ENCODE measurements at regions not wholly inside any gene's neighbourhood (a gene's known extent, or its start where the extent isn't known, plus 50 kb on each side); places are given as distances from the start of the nearest gene placed in this dataset.

DNA sequence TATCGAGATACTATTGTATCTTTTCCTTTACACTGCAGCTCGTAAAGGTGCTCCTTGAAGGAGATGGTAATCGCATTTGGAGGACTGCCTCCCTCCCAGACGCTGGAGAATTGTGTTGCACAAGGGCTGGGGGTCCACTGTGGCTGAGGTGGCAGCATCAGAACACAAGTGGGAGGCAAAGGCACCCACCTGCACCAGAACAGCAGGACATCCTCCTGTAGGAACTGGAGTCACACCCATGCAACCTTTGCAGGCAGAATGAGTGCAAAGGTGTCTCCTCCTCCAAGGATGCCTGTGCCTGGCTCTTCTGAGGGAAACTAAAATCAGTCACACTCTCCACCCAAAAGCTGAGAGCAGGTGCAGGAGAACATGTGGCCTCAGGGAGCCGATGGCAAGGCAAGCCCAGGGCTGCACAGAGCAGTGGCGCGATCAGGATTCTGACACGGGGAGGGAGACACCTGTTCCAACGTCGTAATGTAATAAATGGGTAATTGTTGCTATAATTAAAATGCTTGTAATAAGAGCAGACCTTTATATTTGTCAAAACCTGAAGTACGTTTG, 1501.4 kb downstream of the TBC1D22A start:
- DNase-seq (ENCODE audit: low read depth) = no peak

DNA sequence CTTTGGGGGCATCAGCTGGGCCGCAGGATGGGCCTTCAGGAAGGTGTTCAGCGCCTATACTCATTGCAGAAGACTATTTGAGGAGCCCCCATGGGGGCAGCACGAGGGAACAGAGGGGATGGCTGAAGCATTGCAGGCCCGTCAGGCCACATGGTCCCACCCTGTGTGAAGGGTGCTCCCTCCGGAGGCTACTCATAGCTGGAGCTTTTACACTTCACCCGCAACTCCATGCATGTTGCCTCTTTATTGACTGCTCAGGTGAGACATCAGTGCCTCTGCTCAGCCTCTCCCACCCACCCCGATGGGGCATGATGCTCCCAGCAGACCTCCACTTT, 1500.9 kb downstream of the TBC1D22A start:
- DNase-seq (ENCODE audit: low read depth) = no peak

DNA sequence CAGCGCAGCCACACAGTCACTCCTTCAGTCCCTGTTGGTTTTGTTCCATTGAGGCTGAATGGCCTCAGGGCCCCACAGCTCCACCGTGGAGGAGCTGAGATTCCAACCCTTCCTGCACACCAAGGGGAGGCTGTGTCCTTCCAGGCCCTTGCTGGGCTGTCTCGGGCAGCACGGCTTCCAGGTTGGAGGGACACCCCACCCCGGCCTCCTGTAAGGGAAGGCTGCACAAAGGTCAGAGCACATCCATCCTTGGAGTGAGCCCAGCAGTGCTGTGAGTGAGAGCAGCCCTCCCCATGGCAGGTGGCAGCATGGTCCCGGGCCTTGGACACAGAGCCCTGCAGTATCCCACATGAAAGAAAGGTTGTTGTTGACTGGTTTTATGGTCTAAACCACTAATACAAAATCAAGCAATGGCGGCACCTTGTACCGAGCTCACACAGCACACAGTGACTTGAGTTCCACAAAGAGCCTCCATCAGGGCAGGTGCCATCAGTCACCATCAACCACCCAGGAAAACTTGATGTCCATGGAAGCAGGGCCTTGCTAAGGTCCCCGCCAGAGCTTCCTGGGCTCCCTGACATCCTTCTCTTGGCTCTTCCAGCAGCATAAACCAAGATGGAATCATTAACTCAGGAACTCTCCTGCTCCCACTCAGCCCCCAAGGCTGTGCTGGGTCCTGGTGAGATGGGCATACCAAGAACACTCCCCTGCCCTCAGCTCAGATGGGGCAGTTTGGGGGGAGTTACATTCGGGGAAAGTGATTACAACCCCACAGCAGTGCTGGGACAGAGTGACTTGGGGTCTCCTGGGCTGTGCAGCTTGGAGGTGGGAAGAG, 1500.4 kb downstream of the TBC1D22A start:
- no peak for DNase-seq (ENCODE audit: low read depth)

DNA sequence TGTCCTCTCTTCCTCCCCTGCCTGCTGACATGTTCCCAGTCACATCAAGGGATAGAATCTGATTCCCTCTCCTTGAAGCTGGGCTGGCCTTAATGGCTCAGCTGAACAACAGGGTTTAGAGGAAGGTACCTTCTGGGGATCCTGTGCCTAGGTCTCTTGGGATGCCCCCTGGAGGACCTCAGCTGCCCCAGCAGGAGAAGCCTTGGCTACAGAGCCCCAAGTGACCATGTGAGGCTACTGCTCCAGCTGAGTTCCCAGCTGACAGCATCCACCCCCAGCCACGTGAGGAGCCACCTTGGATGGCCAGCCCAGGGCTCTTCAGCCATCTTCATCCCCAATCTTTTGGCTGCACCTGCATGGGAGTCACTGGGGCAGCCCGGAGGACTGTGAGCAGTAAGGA, 1499.3 kb downstream of the TBC1D22A start:
- no peak for DNase-seq (ENCODE audit: low read depth)

DNA sequence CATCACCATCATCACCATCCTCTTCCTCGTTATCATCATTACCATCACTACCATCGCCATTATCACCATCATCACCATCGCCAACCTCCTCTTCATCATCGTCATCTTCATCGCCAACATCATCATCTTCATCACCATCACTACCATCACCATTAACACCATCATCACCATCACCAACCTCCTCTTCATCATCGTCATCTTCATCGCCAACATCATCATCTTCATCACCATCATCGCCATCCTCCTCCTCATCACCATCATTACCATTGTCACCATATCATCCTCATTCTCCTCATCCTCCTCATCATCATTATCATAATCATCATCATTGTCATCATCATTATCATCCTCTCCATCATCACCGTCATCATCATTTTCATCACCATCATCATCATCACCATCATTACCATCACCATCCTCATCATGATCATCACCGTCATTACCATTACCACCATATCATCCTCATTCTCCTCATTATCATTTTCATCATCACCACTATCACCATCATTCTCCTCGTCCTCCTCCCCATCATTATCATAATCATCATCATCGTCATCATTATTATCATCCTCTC, 1498.7 kb downstream of the TBC1D22A start:
- DNase-seq (ENCODE audit: low read depth) = no peak

DNA sequence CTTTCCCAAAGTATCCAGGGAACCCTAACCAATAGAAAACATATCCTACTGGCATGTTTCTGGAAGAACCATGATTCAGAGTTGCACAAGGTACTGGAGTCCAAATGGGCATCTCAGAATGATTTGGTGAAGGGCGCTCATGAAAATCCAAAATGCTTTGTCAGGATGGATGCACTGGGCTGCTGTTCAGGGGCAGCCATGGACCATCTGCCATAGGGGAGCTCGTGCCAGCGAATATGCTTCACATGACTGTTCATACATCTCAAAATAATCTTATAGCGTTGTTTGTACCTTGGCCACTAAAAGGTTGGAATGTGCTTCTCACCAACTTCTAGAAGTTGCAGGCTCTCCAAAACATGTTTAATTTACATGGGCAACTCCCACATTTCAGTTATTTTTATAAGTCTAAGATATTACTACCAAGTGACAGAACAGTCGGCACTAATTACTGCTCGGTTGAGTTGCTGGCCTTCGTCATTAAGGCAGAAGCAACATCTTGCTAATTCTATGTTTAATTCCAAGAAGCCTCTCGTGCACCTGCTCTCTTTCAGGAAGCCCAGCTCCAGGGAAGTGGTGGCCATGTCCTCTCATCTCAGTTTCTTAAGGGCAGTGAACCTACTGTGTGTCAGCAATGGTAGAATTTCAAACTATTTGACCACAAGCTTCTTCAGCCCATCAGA, 1497.7 kb downstream of the TBC1D22A start:
- no peak for DNase-seq (ENCODE audit: low read depth)

DNA sequence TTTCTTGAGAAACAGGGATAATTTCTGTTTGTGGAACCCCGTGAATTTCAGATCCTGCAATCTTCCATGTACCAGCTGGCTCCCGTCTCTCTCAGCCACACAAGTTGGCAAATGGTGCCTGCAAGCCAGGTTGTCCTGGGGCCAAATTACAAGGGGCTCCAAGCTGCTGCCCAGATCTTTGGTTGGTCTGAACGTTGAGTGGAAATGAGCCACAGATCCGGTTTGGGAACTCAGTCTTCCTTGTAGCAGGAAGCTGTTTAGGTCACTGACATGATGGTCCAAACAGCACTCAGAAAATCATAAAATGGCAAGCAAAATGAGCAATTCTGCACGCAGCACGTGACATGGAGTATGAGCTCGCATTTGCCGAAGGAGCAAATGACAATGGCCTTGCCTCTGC, 1496.4 kb downstream of the TBC1D22A start:
- no peak for DNase-seq (ENCODE audit: low read depth)

DNA sequence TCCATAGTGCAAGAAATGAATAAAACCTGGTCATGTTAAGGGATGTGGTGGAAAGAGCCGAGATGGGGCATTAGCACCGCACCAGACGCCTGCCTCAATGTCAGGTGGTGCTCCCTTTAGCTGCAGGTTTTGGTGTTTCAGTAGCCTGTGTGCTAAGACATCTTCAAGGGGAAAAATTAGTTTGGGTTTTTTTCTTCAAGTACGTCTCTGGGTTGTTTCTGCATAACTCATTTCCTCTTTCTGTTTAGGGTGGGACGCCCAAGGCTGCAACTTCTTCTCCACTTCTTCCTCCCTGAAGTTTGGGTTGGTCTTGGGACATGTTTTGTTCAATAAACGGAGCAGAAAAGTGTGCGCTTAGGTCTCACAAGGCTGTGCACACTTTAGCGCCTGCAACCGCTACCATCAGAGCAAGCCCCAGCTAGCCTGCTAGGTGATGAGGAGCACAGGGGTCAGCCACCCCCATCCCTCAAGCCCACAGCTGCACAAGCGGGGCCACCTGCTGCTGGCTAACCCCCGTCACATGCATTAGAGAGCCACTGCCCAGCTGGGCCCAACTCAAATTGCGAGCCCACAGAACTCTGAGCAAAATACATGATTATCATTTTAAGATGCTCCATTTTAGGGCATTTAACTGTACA, 1495.7 kb downstream of the TBC1D22A start:
- no peak for DNase-seq (ENCODE audit: low read depth)

DNA sequence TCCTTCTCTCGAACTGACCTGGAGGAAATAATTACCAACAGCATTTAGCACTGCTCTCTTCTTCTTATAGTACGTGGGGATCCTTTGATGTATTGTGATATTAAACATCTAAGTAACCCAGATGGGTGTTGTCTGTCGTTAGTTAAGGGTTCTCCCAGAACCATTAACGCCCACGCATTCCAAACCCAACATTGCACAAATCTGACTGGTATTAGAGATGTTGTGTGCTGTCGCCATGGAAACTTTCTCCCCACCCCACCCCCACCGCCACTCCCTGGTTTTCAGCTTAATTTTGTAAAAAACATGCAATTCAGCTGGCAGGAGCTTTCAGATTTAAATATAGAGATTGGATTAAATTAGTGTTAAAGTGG, 1495.2 kb downstream of the TBC1D22A start:
- no peak for DNase-seq (ENCODE audit: low read depth)

DNA sequence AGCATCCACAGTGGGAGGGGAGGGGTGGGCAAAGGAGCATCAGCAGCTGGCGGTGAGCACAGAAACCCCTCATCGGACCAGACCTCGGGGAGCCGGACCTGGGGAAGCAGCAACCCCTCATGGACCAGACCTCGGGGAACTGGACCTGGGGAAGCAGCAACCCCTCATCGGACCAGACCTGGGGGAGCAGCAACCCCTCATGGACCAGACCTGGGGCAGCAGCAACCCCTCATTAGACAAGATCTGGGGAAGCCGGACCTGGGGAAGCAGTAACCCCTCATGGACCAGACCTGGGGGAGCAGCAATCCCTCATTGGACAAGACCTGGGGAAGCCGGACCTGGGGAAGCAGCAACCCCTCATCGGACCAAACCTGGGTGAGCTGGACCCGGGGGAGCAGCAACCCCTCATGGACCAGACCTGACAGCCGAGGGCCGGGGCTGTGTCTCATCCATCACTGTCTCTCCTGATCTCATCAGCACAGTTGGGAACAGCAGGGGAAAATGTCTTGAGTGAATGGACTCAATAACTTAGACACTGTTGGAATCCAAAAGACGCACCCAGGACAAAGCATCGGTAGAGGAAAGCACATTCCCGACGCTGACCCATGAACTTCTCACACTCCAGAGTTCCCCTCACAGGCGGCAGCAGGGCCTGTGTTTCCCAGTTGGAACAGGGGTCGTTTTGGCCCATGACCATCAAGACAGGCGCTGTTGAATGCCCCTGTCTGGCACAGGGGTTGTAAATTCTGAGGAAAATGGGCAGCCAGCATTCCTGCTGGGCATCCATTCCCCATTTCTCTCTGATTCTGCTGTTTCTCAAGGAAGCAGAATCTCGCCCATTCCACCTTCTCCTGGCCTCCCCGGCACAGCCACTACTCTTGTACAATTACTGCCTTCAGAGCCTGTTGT, 1494.6 kb downstream of the TBC1D22A start:
- DNase-seq (ENCODE audit: low read depth) = no peak

DNA sequence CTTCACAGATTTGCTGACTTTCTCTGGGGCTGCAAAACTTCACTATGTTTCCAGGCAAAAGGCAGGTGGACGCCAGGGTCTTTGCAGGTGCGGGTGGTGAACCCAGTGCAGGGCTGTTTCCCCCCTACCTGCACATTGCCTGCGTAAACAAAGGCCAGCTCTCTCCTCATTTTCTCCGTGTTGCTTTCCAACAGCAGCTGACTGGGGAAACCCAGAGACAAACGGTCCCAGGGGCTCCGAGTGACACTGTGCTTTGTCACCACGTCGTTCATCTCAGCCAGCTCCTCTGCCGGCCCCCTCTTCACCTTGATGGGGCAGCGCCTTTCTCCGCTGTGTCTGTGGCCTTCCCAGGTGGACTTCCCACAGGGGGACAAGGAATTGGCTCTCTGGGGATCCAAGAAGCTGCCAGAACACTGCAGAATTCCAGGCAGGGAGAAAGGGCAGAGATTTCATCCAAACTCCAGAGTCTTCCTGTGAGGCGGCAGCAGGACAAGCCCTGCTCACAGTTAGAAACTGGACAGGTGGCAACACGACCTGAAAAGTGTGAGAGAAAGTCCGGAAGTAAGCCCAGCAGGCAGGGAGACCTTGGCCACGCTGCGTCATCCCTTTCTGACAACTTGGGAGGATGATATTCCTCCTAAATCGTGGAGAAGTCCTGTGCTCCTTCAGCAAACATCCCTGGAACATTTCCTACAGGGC, 1493.7 kb downstream of the TBC1D22A start:
- no peak for DNase-seq (ENCODE audit: low read depth)

DNA sequence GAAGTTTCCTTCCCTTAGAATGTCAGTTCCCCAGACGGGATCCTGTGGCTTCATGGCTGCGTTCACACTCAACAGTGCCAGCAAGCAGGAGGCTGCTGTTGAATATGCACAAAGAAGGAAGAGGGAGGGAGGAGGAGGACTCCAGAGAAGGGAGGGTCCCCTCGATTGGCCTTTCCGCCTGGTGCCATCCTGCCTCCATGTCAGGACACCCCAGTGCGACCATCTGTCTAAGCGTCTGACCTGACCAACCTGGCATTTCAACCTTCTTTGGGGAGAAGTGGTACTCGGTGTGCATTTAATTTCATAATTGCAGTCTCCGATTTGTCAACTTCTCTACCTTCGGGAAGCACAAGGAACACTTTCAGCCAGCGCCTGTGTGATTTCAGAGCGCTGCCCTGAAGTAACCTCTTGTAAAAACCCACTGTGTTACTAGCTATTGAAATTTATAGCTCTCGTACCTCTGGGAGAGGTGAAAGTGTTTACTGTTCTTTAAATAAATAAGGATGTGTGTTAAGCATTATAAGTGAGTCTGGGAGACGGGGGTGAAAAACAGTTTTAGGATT, 1491.9 kb downstream of the TBC1D22A start:
- no peak for DNase-seq (ENCODE audit: low read depth)

DNA sequence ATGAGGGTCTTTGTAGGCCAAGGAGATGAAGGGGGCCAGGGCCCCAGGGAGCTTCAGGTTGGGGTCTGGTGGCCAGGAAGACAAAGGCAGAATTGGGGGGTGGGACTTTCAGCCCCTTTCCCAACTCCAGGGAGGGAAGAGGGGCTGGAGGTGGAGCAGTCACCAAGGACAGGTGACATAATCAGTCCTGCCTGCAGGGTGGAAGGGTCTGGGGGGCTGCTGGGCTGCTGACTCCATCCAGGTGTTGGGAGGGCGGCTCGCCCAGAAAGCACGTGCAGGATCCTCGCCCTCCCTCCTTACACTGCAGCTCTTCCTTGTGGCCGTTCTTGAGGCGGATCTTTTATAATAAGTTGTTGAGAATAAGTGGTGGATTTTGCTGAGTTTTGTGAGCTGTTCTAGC, 1491.1 kb downstream of the TBC1D22A start:
- DNase-seq (ENCODE audit: low read depth) = no peak

DNA sequence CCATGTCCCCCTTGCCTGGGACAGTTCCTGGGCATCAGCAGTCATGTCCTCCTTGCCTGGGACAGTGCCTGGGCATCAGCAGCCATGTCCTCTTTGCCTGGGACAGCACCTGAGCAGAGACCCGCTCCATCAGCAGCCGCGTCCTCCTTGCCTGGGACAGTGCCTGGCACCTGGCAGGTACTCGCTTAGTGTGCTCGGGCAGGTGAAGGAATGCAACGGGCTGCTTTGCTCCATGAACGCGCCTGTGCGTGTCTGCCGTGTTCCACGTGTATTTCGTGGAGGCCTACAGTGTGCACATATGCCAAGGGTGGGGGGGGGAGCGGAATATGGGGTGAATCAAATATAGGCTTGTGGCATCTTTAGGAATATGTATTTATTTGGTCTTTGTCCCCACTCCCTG, 1490.7 kb downstream of the TBC1D22A start:
- DNase-seq (ENCODE audit: low read depth) = no peak

DNA sequence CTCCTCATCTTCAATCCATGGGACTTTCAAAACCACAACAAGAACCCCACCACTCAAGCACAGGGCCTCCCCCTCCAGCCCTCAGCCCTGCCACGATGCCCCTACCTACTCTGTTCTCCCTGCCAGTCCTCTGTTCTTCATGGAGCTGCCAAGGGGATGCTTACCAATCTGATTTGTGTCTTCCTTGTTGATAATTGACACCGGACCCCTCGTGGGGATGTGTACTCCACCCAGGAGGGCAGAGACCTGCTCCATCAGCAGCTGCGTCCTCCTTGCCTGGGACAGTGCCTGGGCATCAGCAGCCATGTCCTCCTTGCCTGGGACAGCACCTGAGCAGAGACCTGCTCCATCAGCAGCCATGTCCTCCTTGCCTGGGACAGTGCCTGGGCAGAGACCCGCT, 1489.2 kb downstream of the TBC1D22A start:
- no peak for DNase-seq (ENCODE audit: low read depth)

DNA sequence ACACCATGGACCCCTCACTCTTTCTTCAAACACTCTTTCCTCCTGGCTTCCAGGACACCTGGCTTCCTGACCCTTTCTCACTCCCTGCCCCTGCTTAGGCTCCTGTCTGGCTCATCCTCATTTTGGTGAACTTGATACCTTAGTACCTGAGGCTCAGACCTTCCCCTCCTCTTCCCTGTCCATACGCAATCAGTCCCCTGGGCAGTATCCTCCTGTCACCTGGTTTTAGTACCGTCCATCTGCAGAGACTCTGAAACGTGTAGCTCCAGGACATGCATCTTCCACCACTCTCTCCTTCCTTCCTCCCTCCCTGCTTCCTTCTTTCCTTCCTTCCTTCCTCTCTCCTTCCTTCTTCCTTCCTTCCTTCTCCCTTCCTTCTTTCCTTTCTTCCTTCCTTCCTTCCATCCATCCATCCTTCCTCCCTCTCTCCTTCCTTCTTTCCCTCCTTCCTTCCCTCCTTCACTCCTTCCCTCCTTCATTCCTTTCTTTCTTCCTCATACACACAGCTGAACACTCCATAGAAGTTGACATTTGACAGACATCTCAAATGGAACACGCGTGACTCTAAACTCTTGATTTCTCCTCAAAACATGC, 1488.6 kb downstream of the TBC1D22A start:
- DNase-seq (ENCODE audit: low read depth) = no peak

DNA sequence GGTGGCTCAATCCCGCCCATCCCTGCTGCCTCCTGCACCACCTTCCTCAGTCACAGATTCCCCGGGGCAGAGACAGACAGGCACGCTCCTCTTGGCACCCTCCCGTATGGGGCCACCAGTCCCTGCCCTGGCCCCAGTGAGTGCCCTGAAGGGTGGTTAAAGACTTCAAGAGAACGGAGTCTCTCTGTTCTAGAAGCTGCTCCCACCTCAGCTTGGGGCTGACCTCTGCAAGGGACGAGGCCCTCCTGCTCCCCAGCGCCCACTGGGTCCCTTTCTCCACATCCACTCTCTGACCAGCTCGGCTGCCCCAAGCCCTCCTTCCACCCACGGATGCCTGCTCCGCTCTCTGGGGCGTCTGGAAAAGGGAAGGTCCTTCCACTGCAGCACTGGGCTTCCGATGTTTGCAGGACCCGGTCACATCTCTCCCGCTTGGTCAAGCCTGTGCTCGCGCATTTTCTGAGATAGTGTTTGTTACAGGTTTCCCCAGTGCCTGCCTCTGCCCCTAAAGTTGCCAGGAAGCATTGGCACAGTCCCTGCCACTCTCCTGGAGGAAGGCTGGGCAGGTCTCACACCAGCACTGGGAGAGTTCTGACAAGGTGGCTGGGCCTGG, 1487.9 kb downstream of the TBC1D22A start:
- DNase-seq (ENCODE audit: low read depth) = no peak

DNA sequence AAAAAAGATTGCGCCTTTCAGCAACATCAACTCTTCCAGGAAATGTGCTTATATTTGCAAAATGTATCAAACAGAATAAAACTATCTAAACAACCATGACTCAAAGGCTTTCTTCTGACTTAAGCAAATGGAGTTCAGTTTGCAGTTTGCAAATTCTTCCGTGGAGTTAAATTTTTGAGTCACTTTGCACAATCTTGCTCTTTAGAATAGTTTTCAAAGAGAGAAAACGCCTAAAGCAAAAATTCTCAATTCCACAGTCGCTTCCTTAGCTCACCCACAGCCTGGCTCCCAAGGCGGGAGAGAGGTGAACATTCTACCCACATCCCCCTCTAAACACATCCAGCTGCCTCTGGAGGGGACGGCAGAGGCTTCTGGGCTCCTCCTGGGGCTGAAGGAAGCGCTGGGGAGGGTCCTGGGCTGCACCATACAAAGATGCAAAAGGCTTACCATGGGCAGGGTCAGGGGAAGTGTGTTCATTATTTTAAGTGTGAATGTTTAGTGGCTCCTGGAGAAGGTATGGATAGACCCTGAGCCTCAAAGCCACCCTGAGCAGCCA, 1487.3 kb downstream of the TBC1D22A start:
- no peak for DNase-seq (ENCODE audit: low read depth)

DNA sequence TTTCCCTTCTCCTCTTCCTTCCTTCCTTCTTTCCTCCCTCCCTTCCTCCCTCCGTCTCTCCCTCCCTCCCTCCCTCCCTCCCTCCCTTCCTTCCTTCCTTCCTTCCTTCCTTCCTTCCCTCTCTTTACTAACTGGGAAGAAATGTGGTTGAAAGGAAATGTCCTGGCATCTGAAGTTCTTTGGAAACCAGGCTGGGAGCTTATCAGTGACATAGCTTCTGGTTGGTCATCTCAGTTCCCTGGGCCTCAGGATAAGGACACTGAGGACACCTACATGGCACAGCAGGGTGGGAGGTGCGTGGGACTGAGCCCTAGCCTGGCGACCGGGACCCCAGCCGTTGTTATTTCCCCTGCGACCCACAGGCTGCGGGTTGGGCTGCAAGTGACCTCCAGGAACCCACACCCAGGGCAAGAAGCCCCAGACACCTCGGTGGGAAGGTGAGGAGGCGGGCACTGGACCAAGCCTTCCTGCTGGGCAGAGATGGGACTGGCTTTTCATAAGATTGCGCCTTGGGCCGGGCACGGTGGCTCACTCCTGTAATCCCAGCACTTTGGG, 1486.5 kb downstream of the TBC1D22A start:
- DNase-seq (ENCODE audit: low read depth) = no peak

Data from stimulated activated CD8-positive, alpha-beta memory T cell treated with anti-CD3 and anti-CD28 coated beads, Interleukin-12 subunit alpha, Interleukin-12 subunit beta, amount 100 ng/mL, for 1 hour (primary cell).